Muscle of leg (tissue), 3 donors: ENCODE measurements at regions not wholly inside any gene's neighbourhood (a gene's known extent, or its start where the extent isn't known, plus 50 kb on each side); places are given as distances from the start of the nearest gene placed in this dataset.
"Not testable (repeated sequence)": the region's sequence is repeated elsewhere in the genome, so short reads cannot be mapped to it uniquely, and the experiment has no call there.

Source experiments
- DNase-seq: peaks from one replicate; pipeline ENCODE4 v3.0.0; 2013
- H3K27ac ChIP-seq: one replicate; pipeline ENCODE4 v1.5.1; 2013; ENCODE audit warnings: mild to moderate bottlenecking, low read length, control low read depth
- H3K27me3 ChIP-seq: one replicate; pipeline ENCODE4 v1.6.1; 2013; ENCODE audit warnings: low read length; ENCODE audit not compliant: control insufficient read depth, insufficient read depth
- H3K36me3 ChIP-seq: one replicate; pipeline ENCODE4 v1.6.1; 2013; ENCODE audit warnings: low read length; ENCODE audit not compliant: control insufficient read depth, insufficient read depth
- H3K4me1 ChIP-seq: one replicate; pipeline ENCODE4 v1.6.1; 2013; ENCODE audit warnings: low read length; ENCODE audit not compliant: control insufficient read depth, insufficient read depth
- H3K4me3 ChIP-seq: one replicate; pipeline ENCODE4 v1.5.1; 2013; ENCODE audit warnings: low read length, control low read depth
- H3K9me3 ChIP-seq: replicated peaks from 2 replicates; pipeline ENCODE4 v1.6.1; 2013; ENCODE audit warnings: low read depth, low read length; ENCODE audit not compliant: control insufficient read depth
- WGBS: methylation state at CpG from one replicate; pipeline ENCODE4 v1.1.5; 2013; ENCODE audit warnings: missing lambda C conversion rate; ENCODE audit not compliant: insufficient coverage; 5-methylcytosine and 5-hydroxymethylcytosine counted together

GRCh38 chr1:196136396-196136795 is 471.8 kb downstream of the KCNT2 start:
- Histone ChIP-seq H3K9me3 (no peaks in the 10 kb centered on the region), H3K36me3 (no peaks in the 10 kb centered on the region), H3K27me3 (no peaks in the 10 kb centered on the region), H3K27ac (no peak overlapping the region), H3K4me3 (no peak overlapping the region), H3K4me1 (no peaks in the 10 kb centered on the region)
- DNase-seq, result no peak
- 82% methylated on average over 3 of the region's 4 CpGs for WGBS

- no peaks in the 10 kb centered on the region for H3K9me3 ChIP-seq
- H3K27me3 ChIP-seq, result no peaks in the 10 kb centered on the region
- H3K4me3 ChIP-seq, result no peak overlapping the region
- H3K4me1 ChIP-seq, result no peaks in the 10 kb centered on the region
- no peak overlapping the region for H3K27ac ChIP-seq
- WGBS, result no CpG with 5 or more reads among the region's 1 CpG
- DNase-seq, result no peak
- no peaks in the 10 kb centered on the region for H3K36me3 ChIP-seq
These were observed 476.5 kb downstream of the KCNT2 start for GRCh38 chr1:196131691-196132090.

GRCh38 chr1:196128835-196129234 is 479.4 kb downstream of the KCNT2 start:
- no peak for DNase-seq
- Histone ChIP-seq H3K9me3 (no peaks in the 10 kb centered on the region), H3K4me3 (no peak overlapping the region), H3K27me3 (no peaks in the 10 kb centered on the region), H3K27ac (no peak overlapping the region), H3K4me1 (no peaks in the 10 kb centered on the region), H3K36me3 (no peaks in the 10 kb centered on the region)
- 70% methylated on average over 2 of the region's 2 CpGs for WGBS

- H3K27ac ChIP-seq, result no peak overlapping the region
- WGBS, result no CpG with 5 or more reads among the region's 2 CpGs
These were observed 487.1 kb downstream of the KCNT2 start for GRCh38 chr1:196121181-196121580.

GRCh38 chr1:196115646-196116045 is 492.6 kb downstream of the KCNT2 start:
- WGBS, result 29% methylated on average over 2 of the region's 2 CpGs
- Histone ChIP-seq H3K36me3 (no peaks in the 10 kb centered on the region), H3K9me3 (no peaks in the 10 kb centered on the region), H3K27me3 (no peaks in the 10 kb centered on the region), H3K4me1 (no peaks in the 10 kb centered on the region), H3K27ac (no peak overlapping the region), H3K4me3 (no peak overlapping the region)
- peak; percentile 25 for DNase-seq

More at GRCh38 chr1:196121181-196121580, 487.1 kb downstream of the KCNT2 start:
- DNase-seq, result no peak
- H3K36me3 ChIP-seq, result no peaks in the 10 kb centered on the region
- H3K27me3 ChIP-seq, result no peaks in the 10 kb centered on the region
- no peaks in the 10 kb centered on the region for H3K9me3 ChIP-seq
- no peak overlapping the region for H3K4me3 ChIP-seq
- H3K4me1 ChIP-seq, result no peaks in the 10 kb centered on the region

- Histone ChIP-seq H3K27ac (no peak overlapping the region), H3K4me1 (no peaks in the 10 kb centered on the region), H3K27me3 (no peaks in the 10 kb centered on the region), H3K4me3 (no peak overlapping the region), H3K36me3 (no peaks in the 10 kb centered on the region), H3K9me3 (no peaks in the 10 kb centered on the region)
- WGBS, result no CpG with 5 or more reads among the region's 3 CpGs
- no peak for DNase-seq
These were observed 494.0 kb downstream of the KCNT2 start for GRCh38 chr1:196114193-196114592.

- H3K4me1 ChIP-seq, H3K9me3 ChIP-seq, H3K36me3 ChIP-seq, H3K27ac ChIP-seq, H3K4me3 ChIP-seq, H3K27me3 ChIP-seq, DNase-seq: not testable (repeated sequence)
- WGBS, result no CpG with 5 or more reads among the region's 5 CpGs
These were observed 499.2 kb downstream of the KCNT2 start for GRCh38 chr1:196108990-196109389.

GRCh38 chr1:196105901-196106300 is 502.3 kb downstream of the KCNT2 start:
- WGBS, result no CpG with 5 or more reads among the region's 3 CpGs
- no peaks in the 10 kb centered on the region for H3K27me3 ChIP-seq
- H3K9me3 ChIP-seq, result peaks cover 2% of the 10 kb centered on the region
- no peak overlapping the region for H3K4me3 ChIP-seq
- no peaks in the 10 kb centered on the region for H3K36me3 ChIP-seq
- DNase-seq, result no peak
- H3K27ac ChIP-seq, result no peak overlapping the region
- H3K4me1 ChIP-seq, result no peaks in the 10 kb centered on the region

- Histone ChIP-seq H3K27ac (no peak overlapping the region), H3K9me3 (peaks cover 2% of the 10 kb centered on the region), H3K4me3 (no peak overlapping the region), H3K36me3 (no peaks in the 10 kb centered on the region), H3K4me1 (no peaks in the 10 kb centered on the region), H3K27me3 (no peaks in the 10 kb centered on the region)
- no peak for DNase-seq
- WGBS, result no CpG with 5 or more reads among the region's 1 CpG
These were observed 505.4 kb downstream of the KCNT2 start for GRCh38 chr1:196102826-196103225.

GRCh38 chr1:196098000-196098399 is 510.2 kb downstream of the KCNT2 start:
- Histone ChIP-seq H3K4me1 (no peaks in the 10 kb centered on the region), H3K4me3 (no peak overlapping the region), H3K27ac (no peak overlapping the region), H3K36me3 (no peaks in the 10 kb centered on the region), H3K27me3 (no peaks in the 10 kb centered on the region), H3K9me3 (peaks cover 2% of the 10 kb centered on the region)
- no peak for DNase-seq

- H3K4me1 ChIP-seq, result no peaks in the 10 kb centered on the region
- H3K4me3 ChIP-seq, result no peak overlapping the region
- no peaks in the 10 kb centered on the region for H3K36me3 ChIP-seq
- DNase-seq, result no peak
- no peak overlapping the region for H3K27ac ChIP-seq
- WGBS, result no CpG with 5 or more reads among the region's 1 CpG
- no peaks in the 10 kb centered on the region for H3K27me3 ChIP-seq
- no peaks in the 10 kb centered on the region for H3K9me3 ChIP-seq
These were observed 513.4 kb downstream of the KCNT2 start for GRCh38 chr1:196094821-196095220.
